Vagina (tissue), 2 donors: ENCODE measurements at regions not wholly inside any gene's neighbourhood (a gene's known extent, or its start where the extent isn't known, plus 50 kb on each side); places are given as distances from the start of the nearest gene placed in this dataset.

Experiments
- DNase-seq, 2 donors: peaks; one replicate each; pipeline ENCODE4 v3.0.0-alpha.2; 2017; ENCODE audit errors: extremely low spot score in 2 of 2
- H3K27ac ChIP-seq: fragments of 200-600 bp; sonication (generic); one replicate; pipeline ENCODE4 v1.5.1; 2019
- H3K27me3 ChIP-seq: fragments of 200-600 bp; sonication (generic); one replicate; pipeline ENCODE4 v1.5.1; 2019
- H3K36me3 ChIP-seq, 2 donors: fragments of 200-600 bp; sonication (generic); one replicate each; pipeline ENCODE4 v1.5.1; 2017 to 2019
- H3K4me1 ChIP-seq: fragments of 200-600 bp; sonication (generic); one replicate; pipeline ENCODE4 v1.5.1; 2019
- H3K4me3 ChIP-seq, 2 donors: fragments of 200-600 bp; sonication (generic); 1 replicate in 1 of 2; 2 replicates in 1 of 2; pipeline ENCODE4 v1.5.1; 2016 to 2019
- H3K9me3 ChIP-seq: fragments of 200-600 bp; sonication (generic); one replicate; pipeline ENCODE4 v1.5.1; 2019
- CTCF ChIP-seq, 3 experiments: fragments of 450-650 bp in 2 of 3; fragments of 200-600 bp in 1 of 3; sonication (generic) in 1 of 3; IDR thresholded peaks; one replicate each; pipeline ENCODE4 v1.5.1; 2017 to 2019; ENCODE audit warnings: antibody characterized with exemption in 3 of 3, mild to moderate bottlenecking in 2 of 3, moderate library complexity in 2 of 3
- POLR2A ChIP-seq, 2 donors: fragments of 450-650 bp; IDR thresholded peaks; one replicate each; pipeline ENCODE4 v1.6.1; 2017; ENCODE audit warnings: antibody characterized with exemption in 2 of 2, mild to moderate bottlenecking in 2 of 2, moderate library complexity in 2 of 2
- POLR2AphosphoS5 ChIP-seq, 2 donors: sonication (generic); formaldehyde crosslinking; IDR thresholded peaks; one replicate each; pipeline ENCODE4 v1.9.0; 2017; ENCODE audit warnings: antibody characterized with exemption in 2 of 2, mild to moderate bottlenecking in 2 of 2, low read depth in 1 of 2; ENCODE audit not compliant: insufficient read depth in 1 of 2
- intact Hi-C: fragments of 100-400 bp; cut with DNase I; formaldehyde crosslinking; loops from one replicate; pipeline ENCODE4 v1.15.1; 2023

GRCh38 chr12:22874151-22874550, 249.2 kb downstream of the ETNK1 start:
- Histone ChIP-seq H3K27me3 (no peaks in the 10 kb centered on the region), H3K36me3 (no peaks in the 10 kb centered on the region), H3K4me3 (no peak overlapping the region), H3K9me3 (no peaks in the 10 kb centered on the region), H3K27ac (no peak overlapping the region), H3K4me1 (no peaks in the 10 kb centered on the region)
- no peak for TF ChIP-seq POLR2AphosphoS5 (IDR thresholded peaks at IDR 0.05; ENCODE audit: insufficient read depth in 1 of 2, low read depth in 1 of 2)
- TF ChIP-seq POLR2A (IDR thresholded peaks at IDR 0.05), result no peak
- no peak for TF ChIP-seq CTCF (IDR thresholded peaks at IDR 0.05)
- intact Hi-C loops, result no loop called here
- DNase-seq, result no peak

GRCh38 chr12:22876262-22876661, 251.3 kb downstream of the ETNK1 start:
- TF ChIP-seq CTCF (IDR thresholded peaks at IDR 0.05), result no peak
- no peak for TF ChIP-seq POLR2AphosphoS5 (IDR thresholded peaks at IDR 0.05; ENCODE audit: insufficient read depth in 1 of 2, low read depth in 1 of 2)
- TF ChIP-seq POLR2A (IDR thresholded peaks at IDR 0.05), result no peak
- intact Hi-C loops, result no loop called here
- Histone ChIP-seq H3K4me1 (no peaks in the 10 kb centered on the region), H3K27me3 (no peaks in the 10 kb centered on the region), H3K36me3 (no peaks in the 10 kb centered on the region), H3K9me3 (no peaks in the 10 kb centered on the region), H3K4me3 (no peak overlapping the region), H3K27ac (no peak overlapping the region)
- DNase-seq, result no peak

GRCh38 chr12:22879203-22879602, 254.2 kb downstream of the ETNK1 start:
- TF ChIP-seq POLR2A (IDR thresholded peaks at IDR 0.05), result no peak
- TF ChIP-seq CTCF (IDR thresholded peaks at IDR 0.05), result no peak
- TF ChIP-seq POLR2AphosphoS5 (IDR thresholded peaks at IDR 0.05; ENCODE audit: insufficient read depth in 1 of 2, low read depth in 1 of 2), result no peak
- no peak for DNase-seq
- no peaks in the 10 kb centered on the region for H3K27me3 ChIP-seq
- H3K9me3 ChIP-seq, result no peaks in the 10 kb centered on the region
- no peak overlapping the region for H3K27ac ChIP-seq
- no peak overlapping the region for H3K4me3 ChIP-seq
- intact Hi-C loops, result no loop called here
- H3K36me3 ChIP-seq, result no peaks in the 10 kb centered on the region
- H3K4me1 ChIP-seq, result no peaks in the 10 kb centered on the region

- Histone ChIP-seq H3K36me3 (no peaks in the 10 kb centered on the region), H3K4me3 (no peak overlapping the region), H3K4me1 (no peaks in the 10 kb centered on the region), H3K27me3 (no peaks in the 10 kb centered on the region), H3K9me3 (no peaks in the 10 kb centered on the region), H3K27ac (no peak overlapping the region)
- no peak for TF ChIP-seq POLR2AphosphoS5 (IDR thresholded peaks at IDR 0.05; ENCODE audit: insufficient read depth in 1 of 2, low read depth in 1 of 2)
- TF ChIP-seq POLR2A (IDR thresholded peaks at IDR 0.05), result no peak
- TF ChIP-seq CTCF (IDR thresholded peaks at IDR 0.05), result no peak
- intact Hi-C loops, result no loop called here
- no peak for DNase-seq
These were observed 255.4 kb downstream of the ETNK1 start for GRCh38 chr12:22880331-22880730.

GRCh38 chr12:22880807-22881206, 255.8 kb downstream of the ETNK1 start:
- Histone ChIP-seq H3K27me3 (no peaks in the 10 kb centered on the region), H3K9me3 (no peaks in the 10 kb centered on the region), H3K4me3 (no peak overlapping the region), H3K36me3 (no peaks in the 10 kb centered on the region), H3K4me1 (no peaks in the 10 kb centered on the region), H3K27ac (no peak overlapping the region)
- intact Hi-C loops, result no loop called here
- TF ChIP-seq CTCF (IDR thresholded peaks at IDR 0.05) (no peak), POLR2A (IDR thresholded peaks at IDR 0.05) (no peak), POLR2AphosphoS5 (IDR thresholded peaks at IDR 0.05; ENCODE audit: insufficient read depth in 1 of 2, low read depth in 1 of 2) (no peak)
- DNase-seq, result no peak
